ENCODE measurements at regions not wholly inside any gene's neighbourhood (a gene's known extent, or its start where the extent isn't known, plus 50 kb on each side); places are given as distances from the start of the nearest gene placed in this dataset.

GRCh38 chr4:189198624-189199023 is 742.0 kb upstream of the FRG1 start:
- DNase-seq (ENCODE audit: low read depth, low spot score) (no peak), ATAC-seq (no peak)
- H3K36me3 ChIP-seq (ENCODE audit: control insufficient read depth, insufficient read depth, low read length) = no peaks in the 10 kb centered on the region
- intact Hi-C loops (cut with micrococcal nuclease; ENCODE audit: unreplicated experiment) (no loop called here), in situ Hi-C loops (cut with HindIII; ENCODE audit: low pct_unique_long_range_greater_than_20kb, low sequenced_read_pairs) (no loop called here)
- TF ChIP-seq TCF7L2 (IDR thresholded peaks at IDR 0.05; ENCODE audit: low read depth, low read length) (no peak), REST (IDR thresholded peaks at IDR 0.05; ENCODE audit: insufficient read depth in 1 of 2, low read depth in 2 of 2, low read length in 1 of 2) (no peak), SIN3A (IDR thresholded peaks at IDR 0.05; ENCODE audit: borderline replicate concordance, insufficient read depth, low read depth, low read length) (no peak), POLR2AphosphoS5 (IDR thresholded peaks at IDR 0.05; ENCODE audit: low read depth, low read length) (no peak), CTCF (IDR thresholded peaks at IDR 0.05) (no peak)
- H3K27me3 ChIP-seq (ENCODE audit: control insufficient read depth, insufficient read depth, low read length) = no peaks in the 10 kb centered on the region
- H3K4me1 ChIP-seq (ENCODE audit: control insufficient read depth, insufficient read depth, low read length) = no peaks in the 10 kb centered on the region; the same call in 1 of the 2 replicates
- no peak overlapping the region for H3K4me3 ChIP-seq (ENCODE audit: low read depth in 2 of 2, low read length in 2 of 2)
- ChIA-PET CTCF (no interaction called here), POLR2A (no interaction called here)
- BruUV-seq (replicated peaks) = no TSS peak
- no peaks in the 10 kb centered on the region for H3K9me3 ChIP-seq (ENCODE audit: control insufficient read depth, insufficient read depth, low read depth, low read length)
- no peak overlapping the region for H3K27ac ChIP-seq (ENCODE audit: low read length)

- POLR2A ChIA-PET = no interaction called here
- H3K27ac ChIP-seq (ENCODE audit: low read length) = no peak overlapping the region
- no peak for DNase-seq (ENCODE audit: low read depth, low spot score)
- no TSS peak for BruUV-seq (replicated peaks)
- CTCF ChIA-PET = no interaction called here
- H3K27me3 ChIP-seq (ENCODE audit: control insufficient read depth, insufficient read depth, low read length) = no peaks in the 10 kb centered on the region
- ATAC-seq = no peak
- H3K36me3 ChIP-seq (ENCODE audit: control insufficient read depth, insufficient read depth, low read length) = no peaks in the 10 kb centered on the region
- no peaks in the 10 kb centered on the region; the same call in none of the 2 replicates for H3K4me1 ChIP-seq (ENCODE audit: control insufficient read depth, insufficient read depth, low read length)
- no peaks in the 10 kb centered on the region for H3K9me3 ChIP-seq (ENCODE audit: control insufficient read depth, insufficient read depth, low read depth, low read length)
- in situ Hi-C loops (cut with HindIII; ENCODE audit: low pct_unique_long_range_greater_than_20kb, low sequenced_read_pairs) = no loop called here
- TF ChIP-seq SIN3A (IDR thresholded peaks at IDR 0.05; ENCODE audit: borderline replicate concordance, insufficient read depth, low read depth, low read length) = no peak
- no peak for TF ChIP-seq CTCF (IDR thresholded peaks at IDR 0.05)
- no peak for TF ChIP-seq POLR2AphosphoS5 (IDR thresholded peaks at IDR 0.05; ENCODE audit: low read depth, low read length)
- no peak for TF ChIP-seq TCF7L2 (IDR thresholded peaks at IDR 0.05; ENCODE audit: low read depth, low read length)
- no peak for TF ChIP-seq REST (IDR thresholded peaks at IDR 0.05; ENCODE audit: insufficient read depth in 1 of 2, low read depth in 2 of 2, low read length in 1 of 2)
- no peak overlapping the region for H3K4me3 ChIP-seq (ENCODE audit: low read depth in 2 of 2, low read length in 2 of 2)
- intact Hi-C loops (cut with micrococcal nuclease; ENCODE audit: unreplicated experiment) = no loop called here
Measured at GRCh38 chr4:189200353-189200752, 740.3 kb upstream of the FRG1 start.
